Sigmoid colon (tissue), 3 donors: ENCODE measurements at regions not wholly inside any gene's neighbourhood (a gene's known extent, or its start where the extent isn't known, plus 50 kb on each side); places are given as distances from the start of the nearest gene placed in this dataset.

Source experiments
- CTCF ChIP-seq, 4 experiments: fragments of 450-650 bp in 3 of 4; fragments of 200-600 bp in 1 of 4; IDR thresholded peaks; one replicate each; pipeline ENCODE4 v1.5.1; 2016 to 2019; ENCODE audit warnings: antibody characterized with exemption in 4 of 4, mild to moderate bottlenecking in 3 of 4, moderate library complexity in 2 of 4
- POLR2A ChIP-seq, 2 donors: fragments of 450-650 bp; IDR thresholded peaks; one replicate each; pipeline ENCODE4 v1.6.1; 2016; ENCODE audit warnings: antibody characterized with exemption in 2 of 2, mild to moderate bottlenecking in 2 of 2, moderate library complexity in 2 of 2

- no peak for TF ChIP-seq POLR2A (IDR thresholded peaks at IDR 0.05)
- TF ChIP-seq CTCF (IDR thresholded peaks at IDR 0.05) = no peak
Observed at GRCh38 chrX:13932416-13932815, 97.3 kb downstream of the GEMIN8 start.
